GM06990 (cell line): ENCODE measurements at regions not wholly inside any gene's neighbourhood (a gene's known extent, or its start where the extent isn't known, plus 50 kb on each side); places are given as distances from the start of the nearest gene placed in this dataset.

Experiments
- DNase-seq: peaks from one replicate; pipeline ENCODE4 v3.0.0-alpha.2; 2011; ENCODE audit not compliant: insufficient read length; ENCODE audit errors: extremely low read depth
- H3K27me3 ChIP-seq: replicated peaks from 2 replicates; pipeline ENCODE4 v1.6.0; 2011; ENCODE audit warnings: low read length; ENCODE audit not compliant: control insufficient read depth, insufficient read depth
- H3K36me3 ChIP-seq: 2 replicates; pipeline ENCODE4 v1.5.1; 2011; ENCODE audit warnings: low read length; ENCODE audit not compliant: control insufficient read depth, insufficient read depth
- H3K4me3 ChIP-seq: replicated peaks from 2 replicates; pipeline ENCODE4 v1.5.1; 2011; ENCODE audit warnings: low read depth, mild to moderate bottlenecking, control low read depth, low read length
- TF ChIP-seq, protein P1 (sequence below): IDR thresholded peaks from 2 replicates; pipeline ENCODE4 v1.5.1; 2011; ENCODE audit warnings: low read length, control low read depth, mild to moderate bottlenecking, inconsistent platforms; ENCODE audit not compliant: insufficient read depth, poor library complexity, severe bottlenecking

DNA sequence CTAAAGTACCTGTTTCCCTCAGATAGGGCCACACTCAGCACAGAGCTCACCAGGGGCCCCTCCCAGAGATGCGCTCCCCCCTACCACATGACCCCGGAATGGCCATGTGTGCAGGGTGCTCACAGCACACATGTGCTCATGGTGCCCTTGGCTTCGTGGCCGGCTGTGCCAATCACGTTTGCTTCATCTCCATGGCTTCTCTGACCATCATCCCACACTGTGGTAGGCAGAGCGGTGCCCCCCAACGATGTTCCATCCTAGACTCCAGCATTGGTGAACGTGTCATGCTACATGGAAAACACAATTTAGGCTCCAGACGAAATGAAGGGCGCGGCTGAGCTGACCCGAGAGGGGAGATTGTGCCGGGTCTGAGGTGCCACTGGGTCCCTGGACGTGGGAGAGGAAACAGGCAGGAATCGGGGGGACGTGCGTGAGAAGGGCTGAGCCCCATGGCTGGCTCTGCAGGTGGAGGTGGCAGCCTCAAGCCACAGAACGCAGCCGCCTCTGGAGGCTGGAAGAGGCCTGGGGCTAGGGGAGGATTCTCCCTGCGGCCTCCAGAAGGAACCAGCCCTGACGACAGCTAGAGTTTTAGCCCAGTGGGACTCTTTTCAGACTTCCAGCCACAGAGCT, 126.5 kb downstream of the DLL1 start:
- Histone ChIP-seq H3K36me3 (no peaks in the 10 kb centered on the region), H3K27me3 (no peaks in the 10 kb centered on the region), H3K4me3 (no peak overlapping the region)
- no peak for DNase-seq
- TF ChIP-seq, protein P1, sequence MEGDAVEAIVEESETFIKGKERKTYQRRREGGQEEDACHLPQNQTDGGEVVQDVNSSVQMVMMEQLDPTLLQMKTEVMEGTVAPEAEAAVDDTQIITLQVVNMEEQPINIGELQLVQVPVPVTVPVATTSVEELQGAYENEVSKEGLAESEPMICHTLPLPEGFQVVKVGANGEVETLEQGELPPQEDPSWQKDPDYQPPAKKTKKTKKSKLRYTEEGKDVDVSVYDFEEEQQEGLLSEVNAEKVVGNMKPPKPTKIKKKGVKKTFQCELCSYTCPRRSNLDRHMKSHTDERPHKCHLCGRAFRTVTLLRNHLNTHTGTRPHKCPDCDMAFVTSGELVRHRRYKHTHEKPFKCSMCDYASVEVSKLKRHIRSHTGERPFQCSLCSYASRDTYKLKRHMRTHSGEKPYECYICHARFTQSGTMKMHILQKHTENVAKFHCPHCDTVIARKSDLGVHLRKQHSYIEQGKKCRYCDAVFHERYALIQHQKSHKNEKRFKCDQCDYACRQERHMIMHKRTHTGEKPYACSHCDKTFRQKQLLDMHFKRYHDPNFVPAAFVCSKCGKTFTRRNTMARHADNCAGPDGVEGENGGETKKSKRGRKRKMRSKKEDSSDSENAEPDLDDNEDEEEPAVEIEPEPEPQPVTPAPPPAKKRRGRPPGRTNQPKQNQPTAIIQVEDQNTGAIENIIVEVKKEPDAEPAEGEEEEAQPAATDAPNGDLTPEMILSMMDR, result no peak

DNA sequence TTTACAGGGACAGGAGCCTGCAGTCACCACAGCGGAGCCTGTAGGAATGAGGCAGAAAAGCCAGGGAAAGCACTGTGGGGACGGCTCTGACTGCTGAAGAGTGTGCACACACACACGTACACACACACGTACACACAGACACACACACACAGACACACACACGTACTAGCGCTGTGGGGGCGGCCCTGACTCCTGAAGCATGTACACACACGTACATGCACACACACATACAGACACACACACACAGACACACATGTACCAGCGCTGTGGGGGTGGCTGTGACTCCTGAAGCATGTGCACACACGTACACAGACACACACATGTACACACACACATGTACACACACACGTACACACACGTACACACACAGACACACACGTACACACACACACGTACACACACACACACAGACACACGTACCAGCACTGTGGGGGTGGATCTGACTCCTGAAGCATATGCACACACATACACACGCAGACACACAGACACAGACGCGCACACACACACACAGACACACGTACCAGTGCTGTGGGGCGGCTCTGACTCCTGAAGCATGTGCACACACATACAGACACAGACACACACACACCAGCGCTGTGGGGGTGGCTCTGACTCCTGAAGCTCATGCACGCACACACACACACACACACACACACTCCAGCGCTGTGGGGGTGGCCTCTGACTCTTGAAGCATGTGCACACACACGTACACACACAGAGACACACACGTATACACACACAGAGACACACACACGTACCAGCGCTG, 127.3 kb downstream of the DLL1 start:
- Histone ChIP-seq H3K36me3 (no peaks in the 10 kb centered on the region), H3K27me3 (no peaks in the 10 kb centered on the region), H3K4me3 (no peak overlapping the region)
- TF ChIP-seq, protein P1, result no peak
- DNase-seq, result no peak

DNA sequence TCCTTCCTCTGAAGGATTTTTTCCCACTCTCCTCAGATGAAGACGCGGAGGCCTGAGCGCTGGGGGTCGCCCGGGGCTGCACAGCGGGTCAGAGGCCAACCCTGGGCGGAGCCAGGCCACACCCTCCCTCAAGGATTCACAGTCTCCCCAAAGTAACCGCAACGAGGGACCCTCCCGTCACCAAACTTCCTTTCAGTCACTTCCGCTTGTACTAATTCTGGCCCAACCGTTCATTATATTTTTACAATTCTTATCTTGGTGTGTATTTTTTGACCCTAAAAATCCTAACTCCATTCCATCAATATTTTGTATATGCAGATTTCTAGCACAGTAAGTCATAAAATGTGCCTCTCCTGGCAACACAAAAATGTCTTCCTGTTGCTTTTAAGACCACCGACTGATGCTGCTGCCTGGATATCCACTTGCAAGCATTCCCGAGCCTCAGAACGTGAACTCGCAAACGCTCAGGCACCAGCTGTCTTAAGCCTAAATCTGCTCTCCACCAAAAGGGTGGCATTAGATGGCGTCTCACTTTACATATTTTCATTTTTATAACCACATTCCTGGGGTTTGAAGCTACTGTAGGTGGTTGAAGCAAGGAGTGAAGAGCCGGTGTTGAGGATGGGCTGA, 128.0 kb downstream of the DLL1 start:
- Histone ChIP-seq H3K27me3 (no peaks in the 10 kb centered on the region), H3K4me3 (no peak overlapping the region), H3K36me3 (no peaks in the 10 kb centered on the region)
- DNase-seq, result no peak
- TF ChIP-seq, protein P1, result no peak

DNA sequence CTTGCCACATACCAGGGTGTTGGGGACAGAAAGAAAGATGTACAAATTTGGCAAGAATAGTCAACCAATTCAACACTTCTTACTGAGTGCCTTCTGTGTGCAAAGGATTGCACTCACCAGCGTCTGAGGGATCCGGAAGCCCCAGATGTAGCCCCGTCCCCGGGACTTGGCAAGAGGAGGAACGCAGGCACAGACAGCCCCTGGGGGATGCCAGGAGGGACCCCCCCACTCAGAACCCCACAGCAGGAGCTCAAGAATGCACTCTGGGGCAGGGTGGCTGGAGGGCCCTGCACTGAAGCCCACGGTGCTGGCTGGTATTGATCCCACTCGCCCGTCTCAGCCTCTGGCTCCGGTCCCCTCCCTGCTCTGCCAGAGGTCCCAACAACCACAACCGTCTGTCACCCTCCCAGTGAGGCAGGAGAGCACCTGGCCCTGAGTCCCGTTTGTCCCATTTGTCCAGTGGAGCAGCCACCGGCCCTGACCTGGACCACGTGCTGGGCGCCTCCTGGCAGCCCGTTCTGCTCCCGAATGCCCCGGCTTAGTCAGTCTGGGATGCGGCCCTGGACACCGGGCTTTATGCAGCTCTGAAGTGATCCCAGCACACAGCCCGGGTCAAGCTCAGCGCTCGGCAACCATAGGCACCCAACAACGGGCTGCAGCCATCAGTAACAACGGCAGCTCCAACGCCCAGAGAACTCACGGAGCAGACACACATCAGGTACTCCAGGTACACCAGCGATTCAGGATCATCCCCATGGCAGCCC, 128.7 kb downstream of the DLL1 start:
- TF ChIP-seq, protein P1, result no peak
- no peaks in the 10 kb centered on the region for H3K27me3 ChIP-seq
- no peaks in the 10 kb centered on the region for H3K36me3 ChIP-seq
- no peak for DNase-seq
- H3K4me3 ChIP-seq, result no peak overlapping the region

DNA sequence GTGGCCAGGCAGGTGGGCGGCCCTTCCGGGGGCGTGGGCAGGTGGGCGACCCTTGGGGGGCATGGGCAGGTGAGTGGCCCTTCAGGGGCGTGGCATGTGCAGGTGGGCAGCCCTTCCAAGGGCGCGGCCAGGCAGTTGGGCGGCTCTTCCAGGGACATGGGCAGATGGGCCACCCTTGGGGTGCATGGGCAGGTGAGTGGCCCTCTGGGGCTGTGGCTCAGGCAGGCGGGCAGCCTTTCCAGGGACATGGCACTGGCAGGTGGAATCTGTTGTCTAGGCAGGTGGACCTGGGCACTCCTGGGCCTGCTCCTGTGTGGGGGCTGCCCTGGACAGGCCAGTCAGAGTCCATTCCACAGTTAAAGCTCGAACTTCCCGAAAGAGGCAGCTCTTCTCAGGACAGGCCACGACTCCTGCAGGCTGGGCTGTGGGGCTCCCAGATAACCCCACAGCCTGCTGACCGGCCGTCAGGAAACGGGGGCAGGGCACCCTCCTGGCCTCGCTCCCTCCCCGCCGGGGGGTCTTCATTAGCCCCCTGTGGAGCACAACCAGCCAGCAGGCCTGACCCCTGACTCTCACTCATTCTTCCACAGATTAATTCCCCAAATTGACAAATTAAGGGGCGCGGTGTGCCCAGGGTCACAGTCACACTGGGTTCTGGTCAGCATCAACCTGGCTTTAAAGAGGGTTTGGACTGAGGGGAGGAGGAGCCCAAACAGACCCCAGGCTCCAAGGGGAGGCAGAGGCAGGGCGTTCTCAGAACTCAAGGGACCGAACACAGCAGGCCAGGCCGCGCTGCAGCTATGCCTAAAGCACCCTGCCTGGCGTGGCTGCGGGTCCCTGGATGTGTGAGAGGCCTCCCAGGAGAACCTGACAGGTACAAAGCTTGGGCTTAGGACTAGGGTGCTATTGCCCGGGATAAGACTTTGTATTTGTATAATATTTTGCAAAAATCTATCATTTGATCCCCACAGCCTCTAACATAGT, 130.0 kb downstream of the DLL1 start:
- no peak overlapping the region for H3K4me3 ChIP-seq
- H3K27me3 ChIP-seq, result no peaks in the 10 kb centered on the region
- TF ChIP-seq, protein P1, result no peak
- no peak for DNase-seq
- no peaks in the 10 kb centered on the region for H3K36me3 ChIP-seq
